GM18511 (cell line): ENCODE measurements at regions not wholly inside any gene's neighbourhood (a gene's known extent, or its start where the extent isn't known, plus 50 kb on each side); places are given as distances from the start of the nearest gene placed in this dataset.

ENCODE experiments used
- ATAC-seq: cut with Tn5 transposase; IDR thresholded peaks from one replicate; pipeline ENCODE4 v1.9.1; 2021; ENCODE audit warnings: mild to moderate bottlenecking, moderate library complexity; ENCODE audit not compliant: unreplicated experiment

DNA sequence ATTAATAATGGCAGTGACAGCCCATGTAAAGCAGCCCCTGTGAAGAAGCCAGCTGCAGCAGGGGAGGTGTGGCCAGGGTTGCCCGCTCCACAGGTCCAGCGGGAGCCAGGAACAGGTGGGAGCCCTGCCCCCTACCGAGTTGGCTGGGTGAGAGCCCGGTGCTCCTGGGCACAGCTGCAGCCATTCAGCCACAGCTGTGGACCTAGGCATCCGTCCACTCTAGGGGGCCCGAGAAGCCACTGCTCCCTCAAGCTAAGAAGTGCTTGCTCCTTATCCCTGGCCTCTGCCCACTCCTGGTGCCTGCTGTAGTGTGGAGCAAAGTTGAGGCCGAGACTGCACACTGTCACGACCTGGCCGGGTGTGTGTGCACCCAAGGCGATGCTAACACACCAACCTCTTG lies 1469.0 kb downstream of the PCDH7 start:
- ATAC-seq, result no peak

DNA sequence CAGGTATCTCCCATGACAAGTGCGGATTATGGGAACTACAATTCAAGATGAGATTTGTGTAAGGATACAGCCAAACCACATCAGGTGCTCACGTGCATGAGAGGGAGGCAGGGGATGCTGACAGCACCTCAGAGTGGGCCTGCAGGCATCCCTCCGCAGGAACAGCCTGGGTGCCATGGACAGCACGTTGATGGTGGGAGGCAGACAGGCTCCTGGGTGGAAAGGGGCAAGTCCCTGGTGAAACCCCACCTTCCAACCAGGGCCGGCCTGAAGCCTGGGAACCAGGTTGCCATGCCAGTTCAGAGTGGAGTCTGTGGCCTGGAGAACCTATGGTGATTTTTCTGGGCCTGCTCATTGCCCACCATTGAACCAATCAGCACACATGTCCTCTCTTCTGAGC lies 1469.6 kb downstream of the PCDH7 start:
- ATAC-seq, result no peak

DNA sequence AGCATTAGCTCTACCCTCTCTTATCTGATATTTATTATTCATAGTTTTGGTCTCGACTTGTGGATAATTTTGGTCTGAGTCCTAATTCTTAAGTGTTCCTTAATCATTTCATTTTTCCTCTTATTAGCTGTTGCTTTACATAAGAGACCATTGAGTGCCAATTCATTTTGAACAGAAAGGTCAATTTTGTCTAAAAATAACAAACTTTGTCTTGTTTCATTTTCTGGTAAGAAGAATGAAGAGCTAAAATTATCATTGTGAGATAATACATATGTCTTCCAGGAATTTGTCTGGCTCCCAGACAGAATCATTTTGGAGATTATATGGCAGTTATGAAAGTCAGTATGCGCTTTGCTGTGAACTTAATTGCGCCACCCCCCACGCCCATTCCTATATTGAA lies 1471.8 kb downstream of the PCDH7 start:
- ATAC-seq, result no peak

GRCh38 chr4:32192363-32192762 lies 1472.2 kb downstream of the PCDH7 start:
- no peak for ATAC-seq

DNA sequence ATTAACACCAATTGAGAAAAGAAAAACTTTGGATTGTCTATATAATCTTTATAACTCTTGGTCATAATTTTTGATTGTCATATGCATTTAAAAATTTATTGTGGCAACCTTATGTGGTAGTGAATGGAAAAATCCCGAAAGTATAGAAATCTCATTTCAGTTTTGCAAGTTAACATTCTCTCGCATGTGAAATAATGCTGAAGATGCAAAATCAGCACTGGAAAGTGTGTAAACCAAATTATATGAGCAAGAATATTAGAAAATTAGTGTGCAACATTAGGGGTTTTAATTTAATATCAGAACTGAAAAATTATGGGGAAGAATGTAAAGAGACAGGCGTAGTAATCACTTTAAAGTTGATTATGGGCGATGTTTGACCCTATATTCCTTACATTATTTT lies 1472.8 kb downstream of the PCDH7 start:
- no peak for ATAC-seq

DNA sequence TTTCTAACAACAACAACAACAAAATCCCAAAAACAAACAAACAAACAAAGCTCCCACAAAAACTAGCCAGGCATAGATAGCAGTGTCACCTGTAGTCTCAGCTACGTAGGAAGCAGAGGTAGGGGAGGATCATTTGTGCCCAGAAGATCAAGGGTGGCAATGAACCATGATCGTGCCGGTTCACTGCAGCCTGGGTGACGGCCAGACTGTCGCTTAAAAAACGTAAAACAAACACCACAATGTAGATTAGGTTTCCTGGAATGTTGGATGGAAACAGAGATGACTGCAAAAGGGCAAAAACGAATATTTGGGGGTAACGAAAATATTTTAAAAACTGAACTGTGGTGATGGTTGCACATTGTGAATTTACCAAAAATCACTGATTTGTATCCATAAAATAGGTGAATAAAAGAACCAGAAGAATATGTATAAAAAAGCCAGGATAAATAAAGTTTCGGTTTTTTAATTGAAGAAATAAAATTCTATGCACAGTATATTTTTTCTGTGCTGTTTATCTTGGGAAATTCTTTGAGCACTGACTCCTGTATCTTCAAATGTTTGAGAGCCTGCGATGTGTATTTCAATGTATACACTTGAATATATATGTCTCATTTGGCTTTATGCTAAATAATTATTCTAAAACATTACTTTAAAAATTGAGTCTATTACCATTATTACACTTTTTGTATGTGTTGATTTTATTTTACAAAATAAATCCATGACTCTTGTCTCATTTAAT lies 1477.0 kb downstream of the PCDH7 start:
- no peak for ATAC-seq

GRCh38 chr4:32199639-32200038 lies 1479.5 kb downstream of the PCDH7 start:
- no peak for ATAC-seq

- ATAC-seq, result no peak
Observed at GRCh38 chr4:32203340-32203739, 1483.2 kb downstream of the PCDH7 start.

- no peak for ATAC-seq
Observed at GRCh38 chr4:32206756-32207155, 1486.6 kb downstream of the PCDH7 start.

DNA sequence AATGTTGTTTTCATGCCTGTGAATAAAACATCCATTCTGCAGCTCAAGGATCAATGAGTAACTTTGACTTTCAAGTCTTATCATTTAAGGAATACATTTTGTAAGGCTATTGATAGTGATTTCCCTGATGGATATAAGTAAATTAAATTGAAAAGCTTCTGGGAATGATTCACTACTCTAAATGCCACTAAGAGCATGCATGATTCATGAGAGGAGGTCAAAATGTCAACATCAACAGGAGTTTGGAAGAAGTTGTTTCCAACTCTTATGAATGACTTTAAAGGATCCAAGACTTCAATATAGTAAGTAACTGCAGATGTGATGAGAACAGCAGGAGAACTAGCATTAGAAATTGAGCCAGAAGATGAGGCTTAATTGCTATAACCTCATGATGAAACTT lies 1487.3 kb downstream of the PCDH7 start:
- ATAC-seq, result no peak

DNA sequence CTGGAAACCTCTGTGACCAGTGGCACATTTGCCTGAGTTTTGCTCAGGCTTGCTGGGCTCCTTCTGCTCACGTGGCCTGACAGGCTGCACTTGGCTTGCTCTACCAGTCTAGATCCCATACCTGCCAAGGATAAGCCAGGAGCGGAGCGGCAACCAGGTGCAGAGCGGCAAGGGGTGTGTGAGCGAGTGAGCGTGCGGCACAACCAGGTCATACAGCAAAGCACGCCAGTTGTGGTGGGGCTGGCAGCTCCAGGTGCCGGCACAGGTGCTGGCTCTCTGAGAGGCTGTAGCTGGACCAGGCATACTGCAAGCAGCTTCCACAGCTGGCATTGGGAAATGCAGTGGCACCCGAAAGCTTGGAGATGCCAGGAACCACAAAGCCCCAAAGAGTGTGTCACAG lies 1495.1 kb downstream of the PCDH7 start:
- no peak for ATAC-seq

GRCh38 chr4:32216502-32216901 lies 1496.3 kb downstream of the PCDH7 start:
- ATAC-seq, result no peak

DNA sequence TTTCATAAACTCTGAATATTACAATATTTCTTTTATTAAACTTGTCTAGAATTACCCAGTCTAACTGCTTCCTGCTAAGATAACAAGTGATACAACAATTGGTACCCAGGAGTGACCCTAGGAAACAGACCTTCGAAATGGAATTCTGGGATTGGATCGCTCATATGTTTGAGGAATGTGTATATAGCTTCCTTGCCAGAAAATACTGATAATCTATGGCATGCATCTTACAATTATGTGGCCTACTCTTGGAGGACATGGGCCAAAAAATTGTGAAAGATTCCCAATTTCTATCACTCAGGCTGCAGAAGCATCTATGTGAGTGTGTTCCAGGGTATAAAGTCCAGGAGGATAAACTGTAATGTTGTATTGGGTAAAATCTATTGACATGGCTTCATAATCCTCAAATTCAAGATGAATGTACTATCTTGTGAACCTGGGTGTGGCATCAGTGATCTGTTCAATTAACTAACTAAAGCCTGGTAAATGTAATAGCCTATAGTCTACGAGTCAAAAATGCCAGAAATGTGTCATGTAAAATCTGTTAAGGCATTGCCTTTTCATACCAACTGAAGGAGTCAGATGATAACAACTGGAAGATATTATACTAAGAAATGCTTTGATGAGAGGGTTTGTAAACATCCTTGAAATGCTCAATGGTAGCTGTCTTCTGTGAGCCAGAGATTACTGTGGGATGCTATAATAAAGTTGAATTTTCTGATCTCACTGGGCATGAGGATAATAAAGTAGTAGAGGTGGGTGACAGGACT lies 1499.3 kb downstream of the PCDH7 start:
- ATAC-seq, result no peak

DNA sequence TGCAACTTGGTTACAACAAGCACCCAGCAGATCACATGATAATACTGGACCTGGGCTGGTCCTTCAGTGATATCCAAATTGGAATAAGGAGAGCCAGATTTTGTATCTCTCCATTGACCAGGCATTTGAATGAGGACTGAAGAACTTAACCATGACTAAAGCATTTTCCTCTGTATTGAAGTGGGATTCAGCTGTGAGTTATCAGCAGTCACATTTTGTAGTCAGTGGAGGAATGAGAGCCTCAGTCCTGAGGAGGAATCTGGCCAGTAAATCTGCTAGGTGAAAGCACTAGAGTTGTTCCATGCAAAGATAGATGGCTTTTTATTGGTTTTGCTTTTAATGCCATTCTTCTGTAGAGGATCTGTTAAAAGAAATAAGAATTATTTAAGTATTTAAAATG lies 1506.0 kb downstream of the PCDH7 start:
- ATAC-seq, result no peak

DNA sequence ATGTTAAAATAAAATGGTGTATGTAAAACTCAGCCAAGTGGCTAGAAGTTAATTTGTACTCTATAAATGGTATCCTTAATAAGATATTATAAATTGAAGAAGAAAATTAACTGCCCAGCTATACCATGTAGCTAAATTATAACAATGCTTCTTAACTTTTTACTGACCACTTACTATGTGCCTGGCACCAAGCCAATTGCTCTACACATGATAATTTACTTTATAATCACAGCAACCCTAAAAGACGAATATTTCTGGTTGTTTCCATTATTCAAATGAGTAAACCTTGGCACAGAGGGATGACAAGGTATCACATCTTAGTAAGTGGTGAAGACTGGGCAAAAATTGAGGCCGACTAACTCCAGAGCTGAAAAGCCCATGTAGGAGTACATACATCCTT lies 1506.6 kb downstream of the PCDH7 start:
- no peak for ATAC-seq

- ATAC-seq, result no peak
Observed at GRCh38 chr4:32243926-32244325, 1523.8 kb downstream of the PCDH7 start.

DNA sequence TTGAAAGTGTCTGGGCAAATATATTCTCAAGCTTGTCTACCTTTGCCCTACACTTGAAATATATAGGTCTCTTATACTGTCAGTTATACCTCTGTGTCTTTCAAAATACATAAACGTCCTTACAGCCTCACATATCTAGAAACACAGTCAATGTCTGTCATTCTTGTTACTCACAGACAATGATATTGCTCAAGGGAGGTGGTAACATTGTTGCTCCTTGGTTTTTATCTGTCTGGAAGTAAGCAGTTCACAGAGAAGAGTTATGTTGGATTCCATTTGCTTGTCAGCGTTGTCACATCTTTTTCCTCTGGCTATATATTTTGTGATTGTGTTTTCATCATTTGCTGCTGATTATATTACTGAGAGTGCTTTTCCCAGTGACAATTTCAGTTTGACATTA lies 1528.9 kb downstream of the PCDH7 start:
- ATAC-seq, result no peak

DNA sequence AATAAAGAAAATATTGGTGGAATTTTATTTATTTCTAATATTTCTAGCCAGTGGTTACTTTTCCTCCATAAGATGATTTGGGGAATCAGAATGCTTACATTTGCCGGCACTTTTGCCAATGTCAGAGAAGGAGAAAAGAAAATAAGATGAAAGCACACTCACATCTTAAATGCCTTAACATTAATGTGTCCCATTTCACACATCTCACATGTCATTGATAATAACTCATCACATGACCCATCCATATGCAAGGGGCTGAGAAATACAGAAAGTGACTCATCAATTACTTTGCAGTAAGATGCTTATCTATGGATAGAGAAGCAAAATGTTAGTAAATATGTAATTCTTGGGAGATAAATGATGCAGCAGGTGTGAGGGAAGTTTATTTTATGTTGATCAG lies 1531.0 kb downstream of the PCDH7 start:
- no peak for ATAC-seq

GRCh38 chr4:32251926-32252325 lies 1531.8 kb downstream of the PCDH7 start:
- no peak for ATAC-seq

DNA sequence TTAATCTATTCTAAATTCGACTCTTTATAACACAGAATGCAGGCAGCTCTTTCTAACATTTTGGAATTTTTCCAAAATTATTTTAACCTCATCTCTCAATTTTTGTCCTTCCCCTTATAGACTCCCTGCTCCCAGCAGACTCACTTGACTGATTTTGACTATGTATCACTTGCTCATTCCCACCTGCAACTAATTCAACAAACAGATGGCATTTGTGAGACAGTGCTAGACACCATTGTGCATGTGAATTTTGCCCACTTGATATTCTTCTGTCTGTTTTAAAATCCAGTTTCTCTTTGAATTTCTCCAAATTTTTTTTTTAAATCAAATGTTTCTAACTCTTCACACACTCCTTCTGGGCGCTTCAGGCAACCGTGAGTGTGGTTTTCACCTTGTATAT lies 1534.0 kb downstream of the PCDH7 start:
- ATAC-seq, result no peak

GRCh38 chr4:32258986-32259385 lies 1538.8 kb downstream of the PCDH7 start:
- no peak for ATAC-seq

- ATAC-seq, result no peak
Observed at GRCh38 chr4:32261196-32261595, 1541.0 kb downstream of the PCDH7 start.

- no peak for ATAC-seq
Observed at GRCh38 chr4:32268863-32269262, 1548.7 kb downstream of the PCDH7 start.
